GM12864 (cell line): ENCODE measurements at regions not wholly inside any gene's neighbourhood (a gene's known extent, or its start where the extent isn't known, plus 50 kb on each side); places are given as distances from the start of the nearest gene placed in this dataset.
"Not testable (repeated sequence)": the region's sequence is repeated elsewhere in the genome, so short reads cannot be mapped to it uniquely, and the experiment has no call there.

Source experiments
- DNase-seq: peaks from one replicate; pipeline ENCODE4 v3.0.0-alpha.2; 2011; ENCODE audit warnings: low read depth
- H3K4me3 ChIP-seq: 2 replicates; pipeline ENCODE4 v1.5.1; 2011; ENCODE audit warnings: mild to moderate bottlenecking, low read depth, low read length, control low read depth
- CTCF ChIP-seq: IDR thresholded peaks from 2 replicates; pipeline ENCODE4 v1.5.1; 2011; ENCODE audit warnings: low read depth, mild to moderate bottlenecking, moderate library complexity, low read length, control low read depth, inconsistent platforms; ENCODE audit errors: missing control alignments

GRCh38 chr14:55794655-55795595 lies 214.9 kb downstream of the KTN1 start:
- H3K4me3 ChIP-seq: no peak overlapping the region
- DNase-seq: no peak
- no peak for TF ChIP-seq CTCF

GRCh38 chr14:55796513-55796912 lies 216.5 kb downstream of the KTN1 start:
- not testable (repeated sequence) for H3K4me3 ChIP-seq, DNase-seq

GRCh38 chr14:55798406-55798805 lies 218.4 kb downstream of the KTN1 start:
- DNase-seq: no peak
- TF ChIP-seq CTCF: no peak
- no peak overlapping the region for H3K4me3 ChIP-seq

GRCh38 chr14:55799508-55800095 lies 219.6 kb downstream of the KTN1 start:
- no peak overlapping the region for H3K4me3 ChIP-seq
- no peak for DNase-seq
- TF ChIP-seq CTCF: no peak

DNA sequence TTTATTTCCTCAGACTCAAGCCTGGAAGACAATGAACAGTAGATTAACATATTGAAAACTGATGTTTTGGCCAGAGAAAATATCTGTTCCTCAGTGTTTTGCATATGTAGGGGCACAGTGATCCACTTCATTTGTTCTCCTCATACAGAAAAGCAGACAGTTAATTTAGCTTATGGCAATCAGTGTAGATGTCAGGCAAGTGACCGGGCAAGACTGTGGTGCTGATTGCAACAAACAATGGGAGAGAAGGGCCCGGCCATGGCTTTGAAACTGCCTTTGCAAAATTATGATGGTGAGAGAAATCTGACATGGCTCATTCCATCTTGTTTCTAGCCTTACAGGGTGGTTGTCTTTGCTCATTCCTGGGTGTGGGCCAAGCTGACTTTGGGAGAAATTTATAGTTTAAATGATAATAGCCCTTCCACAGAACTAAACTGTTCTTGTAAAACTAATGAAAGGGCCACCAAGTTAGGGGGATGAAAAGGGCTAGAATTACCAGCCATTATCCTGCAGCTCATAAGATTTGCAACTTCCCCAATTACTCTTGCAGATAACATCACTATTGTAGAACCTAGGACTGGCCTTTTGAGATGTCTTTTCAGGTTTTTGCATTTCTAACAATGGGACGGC lies 220.3 kb downstream of the KTN1 start:
- no peak for TF ChIP-seq CTCF
- no peak for DNase-seq
- H3K4me3 ChIP-seq: no peak overlapping the region

GRCh38 chr14:55801121-55801520 lies 221.1 kb downstream of the KTN1 start:
- no peak for TF ChIP-seq CTCF
- H3K4me3 ChIP-seq: no peak overlapping the region
- no peak for DNase-seq
